ENCODE measurements at regions not wholly inside any gene's neighbourhood (a gene's known extent, or its start where the extent isn't known, plus 50 kb on each side); places are given as distances from the start of the nearest gene placed in this dataset.

GRCh38 chr10:33074443-33074842 is 116.4 kb upstream of the ITGB1 start:
- WGBS, 2 donors = 64 to 68% methylated on average over 3 of the region's 3 CpGs
- no peaks in the 10 kb centered on the region for H3K4me1 ChIP-seq
- H3K27ac ChIP-seq = peak overlapping the region in 6 of 10 donors; percentile 0 to 55 (median 24)
- intact Hi-C loops (cut with DNase I) = no loop called here
- peak overlapping the region in 1 of 10 donors; percentile 7 for H3K4me3 ChIP-seq
- DNase-seq (no peak), ATAC-seq (peak in 5 of 8 donors; percentile 35 to 77 (median 56))
- H3K9me3 ChIP-seq = peaks cover 0 to 4% (median 0%) of the 10 kb centered on the region in 11 donors
- no peak for TF ChIP-seq CTCF (IDR thresholded peaks at IDR 0.05)
- peaks cover 0 to 13% (median 0%) of the 10 kb centered on the region in 7 donors for H3K27me3 ChIP-seq
- H3K36me3 ChIP-seq = no peaks in the 10 kb centered on the region

- no peaks in the 10 kb centered on the region for H3K4me1 ChIP-seq
- no peak for DNase-seq
- intact Hi-C loops (cut with DNase I) = no loop called here
- H3K4me3 ChIP-seq = peak overlapping the region in 1 of 10 donors; percentile 7
- peaks cover 0 to 10% (median 0%) of the 10 kb centered on the region in 7 donors for H3K27me3 ChIP-seq
- TF ChIP-seq CTCF (IDR thresholded peaks at IDR 0.05) = peak in 1 of 9 donors; percentile 11
- WGBS, 2 donors = 69 to 80% methylated on average over 10 of the region's 10 CpGs
- peak overlapping the region in 6 of 10 donors; percentile 0 to 55 (median 32) for H3K27ac ChIP-seq
- H3K36me3 ChIP-seq = no peaks in the 10 kb centered on the region
- H3K9me3 ChIP-seq = peaks cover 0 to 4% (median 0%) of the 10 kb centered on the region in 11 donors
- peak in 3 of 8 donors; percentile 41 to 66 (median 58) for ATAC-seq
Observed at GRCh38 chr10:33073641-33074415, 115.8 kb upstream of the ITGB1 start.

GRCh38 chr10:33071857-33072256 is 113.8 kb upstream of the ITGB1 start:
- Histone ChIP-seq H3K9me3 (no peaks in the 10 kb centered on the region), H3K27me3 (peaks cover 0 to 10% (median 0%) of the 10 kb centered on the region in 7 donors), H3K36me3 (no peaks in the 10 kb centered on the region), H3K4me1 (no peaks in the 10 kb centered on the region), H3K4me3 (no peak overlapping the region), H3K27ac (no peak overlapping the region)
- intact Hi-C loops (cut with DNase I) = no loop called here
- no peak for TF ChIP-seq CTCF (IDR thresholded peaks at IDR 0.05)
- WGBS, 2 donors = 87 to 93% methylated on average over 2 of the region's 2 CpGs
- no peak for ATAC-seq
- no peak for DNase-seq

- Histone ChIP-seq H3K9me3 (no peaks in the 10 kb centered on the region), H3K27ac (no peak overlapping the region), H3K4me3 (no peak overlapping the region), H3K36me3 (no peaks in the 10 kb centered on the region), H3K27me3 (peaks cover 0 to 3% (median 0%) of the 10 kb centered on the region in 7 donors), H3K4me1 (no peaks in the 10 kb centered on the region)
- intact Hi-C loops (cut with DNase I) = no loop called here
- no peak for DNase-seq
- 92 to 95% methylated on average over 6 of the region's 6 CpGs for WGBS, 2 donors
- no peak for ATAC-seq
- TF ChIP-seq CTCF (IDR thresholded peaks at IDR 0.05) = no peak
Observed at GRCh38 chr10:33070101-33070500, 112.1 kb upstream of the ITGB1 start.

Data from heart right ventricle (tissue), 16 donors.